H1 (cell line): ENCODE measurements at regions not wholly inside any gene's neighbourhood (a gene's known extent, or its start where the extent isn't known, plus 50 kb on each side); places are given as distances from the start of the nearest gene placed in this dataset.

Experiments
- CTCF ChIA-PET: fragments of 300-600 bp; sonication (Branson Sonifier 250); formaldehyde crosslinking; loops from one replicate; lab custom pipeline; 2021; ENCODE audit not compliant: partially characterized antibody; lab: Charles Lee
- POLR2A ChIA-PET: fragments of 300-600 bp; sonication (Branson Sonifier 250); formaldehyde crosslinking; loops from one replicate; lab custom pipeline; 2021; ENCODE audit warnings: inconsistent platforms; ENCODE audit not compliant: partially characterized antibody; lab: Charles Lee
- DNase-seq, 2 experiments: peaks; one replicate each; pipeline versions ENCODE4 v3.0.0 to v3.0.0-alpha.2; 2010 to 2022; ENCODE audit warnings: low spot score in 2 of 2, low read depth in 1 of 2, mixed read lengths in 1 of 2
- FAIRE-seq: peaks from 2 replicates; lab custom pipeline; 2011; peaks lifted over from hg19 to GRCh38; lab: Jason Lieb, UNC
- H2AFZ ChIP-seq: 2 replicates; pipeline ENCODE4 v1.8.1; 2012; ENCODE audit warnings: low read length, inconsistent platforms
- H2AK5ac ChIP-seq: 2 replicates; pipeline ENCODE4 v1.6.1; 2013; ENCODE audit warnings: low read depth, low read length
- H2BK120ac ChIP-seq: replicated peaks from 2 replicates; pipeline ENCODE3; 2013; ENCODE audit warnings: low read depth, low read length, inconsistent platforms
- H2BK12ac ChIP-seq: 2 replicates; pipeline ENCODE4 v1.6.1; 2013; ENCODE audit warnings: low read depth, low read length
- H2BK15ac ChIP-seq: 2 replicates; pipeline ENCODE4 v1.6.1; 2013; ENCODE audit warnings: low read length
- H2BK20ac ChIP-seq: 2 replicates; pipeline ENCODE4 v1.6.1; 2013; ENCODE audit warnings: low read length
- H2BK5ac ChIP-seq: 2 replicates; pipeline ENCODE4 v1.6.1; 2013; ENCODE audit warnings: low read depth, low read length
- H3K14ac ChIP-seq: 2 replicates; pipeline ENCODE4 v1.6.1; 2013; ENCODE audit warnings: inconsistent platforms; ENCODE audit not compliant: insufficient read length
- H3K18ac ChIP-seq: 2 replicates; pipeline ENCODE4 v1.6.1; 2013; ENCODE audit warnings: low read length; ENCODE audit errors: extremely low read depth
- H3K23ac ChIP-seq: 2 replicates; pipeline ENCODE4 v1.6.1; 2013; ENCODE audit warnings: inconsistent platforms; ENCODE audit not compliant: insufficient read length
- H3K23me2 ChIP-seq: 2 replicates; pipeline ENCODE4 v1.6.1; 2013; ENCODE audit warnings: low read depth, low read length
- H3K27ac ChIP-seq: 2 replicates; pipeline ENCODE4 v1.6.1; 2011; ENCODE audit warnings: low read depth, low read length, inconsistent platforms
- H3K27me3 ChIP-seq, 4 experiments: replicated peaks in 1 of 4; 1 replicate in 1 of 4; 2 replicates in 3 of 4; pipeline versions ENCODE4 v1.6.1 to v1.8.1; 2011 to 2013; ENCODE audit warnings: low read length in 3 of 4, mild to moderate bottlenecking in 3 of 4, inconsistent platforms in 2 of 4, mixed read lengths in 2 of 4, moderate library complexity in 1 of 4; ENCODE audit not compliant: control insufficient read depth in 3 of 4, insufficient read depth in 3 of 4; ENCODE audit errors: extremely low read depth in 1 of 4
- H3K36me3 ChIP-seq, 4 experiments: 2 replicates each; pipeline versions ENCODE4 v1.6.1 to v1.8.1; 2011 to 2013; ENCODE audit warnings: mild to moderate bottlenecking in 4 of 4, low read length in 3 of 4, moderate library complexity in 2 of 4, control low read depth in 1 of 4, inconsistent platforms in 1 of 4; ENCODE audit not compliant: insufficient read depth in 4 of 4, control insufficient read depth in 2 of 4
- H3K4ac ChIP-seq: replicated peaks from 2 replicates; pipeline ENCODE3; 2013; ENCODE audit warnings: low read length, low read depth, mixed read lengths, inconsistent platforms; ENCODE audit not compliant: insufficient read length
- H3K4me1 ChIP-seq, 4 experiments: replicated peaks in 1 of 4; 1 replicate in 1 of 4; 2 replicates in 3 of 4; pipeline versions ENCODE4 v1.6.1 to v1.8.1; 2011 to 2013; ENCODE audit warnings: low read length in 3 of 4, inconsistent platforms in 2 of 4, mixed read lengths in 1 of 4; ENCODE audit not compliant: insufficient read depth in 4 of 4, control insufficient read depth in 3 of 4
- H3K4me2 ChIP-seq, 2 experiments: 2 replicates each; pipeline versions ENCODE4 v1.6.1 to v1.8.1; 2011 to 2013; ENCODE audit warnings: low read depth in 2 of 2, low read length in 2 of 2, control low read depth in 1 of 2, inconsistent platforms in 1 of 2, mild to moderate bottlenecking in 1 of 2; ENCODE audit not compliant: insufficient read depth in 1 of 2
- H3K4me3 ChIP-seq, 4 experiments: fragments of 200-600, 300-600 bp in 1 of 4; sonication (generic), shearing (Covaris generic), sonication (Bioruptor Twin) in 1 of 4; 2 replicates each; pipeline versions ENCODE4 v1.5.1 to v1.8.1; 2011 to 2016; ENCODE audit warnings: low read length in 4 of 4, low read depth in 3 of 4, control low read depth in 2 of 4, inconsistent platforms in 2 of 4, mild to moderate bottlenecking in 2 of 4, mixed read lengths in 1 of 4, moderate library complexity in 1 of 4; ENCODE audit not compliant: insufficient read depth in 2 of 4; ENCODE audit errors: extremely low read depth in 1 of 4
- H3K56ac ChIP-seq: replicated peaks from 2 replicates; pipeline ENCODE3; 2013; ENCODE audit warnings: low read depth, mild to moderate bottlenecking, mixed read lengths, low read length, inconsistent platforms; ENCODE audit not compliant: insufficient read length
- H3K79me1 ChIP-seq: 2 replicates; pipeline ENCODE4 v1.6.1; 2013; ENCODE audit warnings: low read depth, low read length, control low read depth
- H3K79me2 ChIP-seq, 2 experiments: 2 replicates each; pipeline versions ENCODE4 v1.6.1 to v1.8.1; 2012 to 2013; ENCODE audit warnings: low read length in 2 of 2, mild to moderate bottlenecking in 2 of 2, inconsistent platforms in 1 of 2; ENCODE audit not compliant: insufficient read depth in 2 of 2, control insufficient read depth in 1 of 2
- H3K9ac ChIP-seq, 4 experiments: replicated peaks in 1 of 4; 1 replicate in 1 of 4; 2 replicates in 3 of 4; pipeline versions ENCODE4 v1.6.1 to v1.8.1; 2011 to 2013; ENCODE audit warnings: low read depth in 3 of 4, low read length in 3 of 4, control low read depth in 2 of 4, mild to moderate bottlenecking in 2 of 4, moderate library complexity in 2 of 4, inconsistent platforms in 1 of 4; ENCODE audit errors: extremely low read depth in 1 of 4
- H3K9me3 ChIP-seq, 2 experiments: 2 replicates each; pipeline versions ENCODE4 v1.6.1 to v1.8.1; 2012 to 2013; ENCODE audit warnings: mild to moderate bottlenecking in 2 of 2, moderate library complexity in 2 of 2, control low read depth in 1 of 2, inconsistent platforms in 1 of 2, low read depth in 1 of 2, low read length in 1 of 2, mixed read lengths in 1 of 2; ENCODE audit not compliant: insufficient read depth in 2 of 2
- H4K20me1 ChIP-seq, 2 experiments: replicated peaks in 1 of 2; 2 replicates each; pipeline versions ENCODE3 to v1.8.1; 2011 to 2013; ENCODE audit warnings: inconsistent platforms in 2 of 2, low read length in 2 of 2, mild to moderate bottlenecking in 1 of 2; ENCODE audit not compliant: insufficient read depth in 2 of 2, control insufficient read depth in 1 of 2
- H4K5ac ChIP-seq: 2 replicates; pipeline ENCODE4 v1.6.1; 2013; ENCODE audit warnings: low read length, low read depth, mixed read lengths, inconsistent platforms; ENCODE audit not compliant: insufficient read length
- H4K8ac ChIP-seq: 2 replicates; pipeline ENCODE4 v1.8.0; 2013; ENCODE audit warnings: mild to moderate bottlenecking, moderate library complexity, low read length, inconsistent platforms; ENCODE audit not compliant: insufficient read depth; ENCODE audit errors: extremely low read depth
- H4K91ac ChIP-seq: replicated peaks from 2 replicates; pipeline ENCODE3; 2013; ENCODE audit warnings: low read length, mixed read lengths, inconsistent platforms; ENCODE audit not compliant: insufficient read length
- POU5F1 ChIP-seq: IDR thresholded peaks from 2 replicates; pipeline ENCODE4 v1.6.1; 2011; ENCODE audit warnings: low read depth, mild to moderate bottlenecking, low read length, moderate library complexity
- WGBS, 2 experiments: shearing (Covaris generic) in 1 of 2; methylation state at CpG; one replicate each; pipeline versions ENCODE4 v1.1.6 to v1.1.7; 2013 to 2015; ENCODE audit warnings: low lambda C conversion rate in 2 of 2, mixed read lengths in 2 of 2, inconsistent platforms in 1 of 2, low coverage in 1 of 2, missing lambda C conversion rate in 1 of 2; ENCODE audit not compliant: insufficient replicate concordance in 2 of 2, insufficient coverage in 1 of 2, insufficient read length in 1 of 2; ENCODE audit errors: extremely low coverage in 1 of 2, missing lambda C conversion rate in 1 of 2; 5-methylcytosine and 5-hydroxymethylcytosine counted together

DNA sequence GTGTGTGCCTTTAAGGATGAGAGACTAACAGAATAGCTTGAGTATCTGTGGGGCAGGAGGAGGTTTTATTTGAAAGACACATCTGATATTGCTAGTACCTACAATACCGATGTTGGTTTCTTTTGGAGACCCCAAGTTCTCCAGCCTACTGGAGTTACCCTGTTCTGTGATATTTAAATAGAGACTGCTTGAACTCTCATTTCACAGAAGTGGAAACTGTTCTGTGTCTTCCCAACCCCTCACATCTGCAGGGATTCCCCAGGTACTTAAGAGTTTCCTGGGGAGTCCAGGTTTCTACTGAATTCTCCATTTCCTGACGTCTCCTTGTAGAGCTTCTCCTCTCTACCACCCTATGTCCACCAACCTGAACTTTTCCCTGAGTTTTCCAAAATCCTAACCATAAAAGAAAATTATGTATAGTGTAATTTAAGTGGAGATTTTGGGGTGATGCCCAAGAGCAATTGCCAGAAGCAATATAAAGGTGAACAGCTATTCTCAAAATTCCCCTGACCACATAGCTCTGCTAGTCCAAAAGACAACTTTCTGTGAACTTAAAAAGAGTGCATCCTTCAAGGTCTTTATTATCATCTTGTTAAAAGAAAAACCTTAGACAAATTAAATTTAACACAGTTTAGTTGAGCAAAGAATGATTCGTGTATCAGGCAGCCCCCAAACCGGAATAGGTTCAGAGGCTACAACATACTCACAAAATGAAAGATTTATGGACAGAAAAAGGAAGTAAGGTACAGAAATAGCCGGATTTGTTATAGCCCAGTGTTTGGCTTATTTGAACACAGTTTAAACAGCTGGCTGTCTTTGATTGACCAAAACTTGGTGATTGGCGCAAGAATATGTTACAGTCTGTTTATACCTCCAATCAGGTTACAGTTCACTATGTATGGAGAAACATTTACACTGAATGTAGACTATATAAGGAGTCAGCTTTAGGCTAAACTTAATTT lies 373.4 kb downstream of the NUAK1 start:
- no peak for TF ChIP-seq POU5F1
- Histone ChIP-seq H4K91ac (no peak overlapping the region), H2AK5ac (no peak overlapping the region), H3K14ac (no peak overlapping the region), H3K4me2 (no peak overlapping the region), H2BK15ac (no peak overlapping the region), H2BK120ac (no peak overlapping the region), H3K23ac (no peak overlapping the region), H4K8ac (no peak overlapping the region), H3K18ac (no peak overlapping the region), H3K4ac (no peak overlapping the region), H3K79me2 (no peaks in the 10 kb centered on the region), H4K5ac (no peak overlapping the region), H3K27ac (no peak overlapping the region), H3K79me1 (no peaks in the 10 kb centered on the region), H3K9ac (no peak overlapping the region), H2BK5ac (no peak overlapping the region), H3K4me1 (0 out of 7 replicates have a peak, but pooled peaks cover 0 to 2% (median 0%) of the 10 kb centered on the region in 4 experiments), H2AFZ (peak overlapping the region; percentile 67; the same call in 1 of the 2 replicates), H3K27me3 (no peaks in the 10 kb centered on the region), H3K9me3 (no peaks in the 10 kb centered on the region), H4K20me1 (no peaks in the 10 kb centered on the region), H3K4me3 (no peak overlapping the region), H2BK20ac (no peak overlapping the region), H3K23me2 (no peaks in the 10 kb centered on the region), H2BK12ac (no peak overlapping the region), H3K56ac (no peak overlapping the region), H3K36me3 (no peaks in the 10 kb centered on the region)
- 88% methylated on average over 6 of the region's 6 CpGs; no CpG with 5 or more reads in 1 of the 2 experiments for WGBS, 2 experiments
- CTCF ChIA-PET, result interaction anchor here (0.6 kb wide), 2 partner anchors 23 to 282 kb away, joined by 3 read pairs; no protein-coding TSS in a partner anchor
- DNase-seq (no peak), FAIRE-seq (no peak)
- POLR2A ChIA-PET, result no interaction called here
